H1 (cell line): ENCODE measurements at regions not wholly inside any gene's neighbourhood (a gene's known extent, or its start where the extent isn't known, plus 50 kb on each side); places are given as distances from the start of the nearest gene placed in this dataset.

ENCODE experiments used
- CHD2 ChIP-seq: IDR thresholded peaks from 2 replicates; pipeline ENCODE4 v1.6.1; 2012; ENCODE audit warnings: low read length, improper control_type of control experiment
- EGR1 ChIP-seq: IDR thresholded peaks from 2 replicates; pipeline ENCODE4 v1.6.1; 2011; ENCODE audit warnings: low read depth, low read length, borderline replicate concordance
- EZH2 ChIP-seq: fragments of 200-600 bp; sonication (generic); IDR thresholded peaks from 2 replicates; pipeline ENCODE4 v1.7.1; 2012; ENCODE audit warnings: low read depth, mild to moderate bottlenecking, moderate library complexity, low read length, inconsistent platforms; ENCODE audit not compliant: severe bottlenecking
- KDM5A ChIP-seq: fragments of 200-600 bp; IDR thresholded peaks from 2 replicates; pipeline ENCODE4 v1.7.1; 2012; ENCODE audit warnings: mild to moderate bottlenecking, low read length, inconsistent platforms, mixed read lengths
- POLR2A ChIP-seq, 2 experiments: IDR thresholded peaks; 1 replicate in 1 of 2; 2 replicates in 1 of 2; pipeline ENCODE4 v1.6.1; 2011; ENCODE audit warnings: low read depth in 2 of 2, low read length in 2 of 2, mild to moderate bottlenecking in 2 of 2; ENCODE audit errors: control extremely low read depth in 1 of 2
- POLR2AphosphoS5 ChIP-seq: IDR thresholded peaks from 2 replicates; pipeline ENCODE4 v1.6.1; 2011; ENCODE audit warnings: low read depth, low read length
- RAD21 ChIP-seq, 2 experiments: IDR thresholded peaks in 1 of 2; conservative IDR thresholded peaks in 1 of 2; 2 replicates each; pipeline ENCODE4 v1.6.1; 2011; ENCODE audit warnings: low read depth in 2 of 2, low read length in 2 of 2, improper control_type of control experiment in 1 of 2, inconsistent platforms in 1 of 2, mild to moderate bottlenecking in 1 of 2, moderate library complexity in 1 of 2
- SIN3A ChIP-seq, 2 experiments: IDR thresholded peaks in 1 of 2; conservative IDR thresholded peaks in 1 of 2; 2 replicates each; pipeline ENCODE4 v1.6.1; 2011 to 2012; ENCODE audit warnings: low read length in 2 of 2, improper control_type of control experiment in 1 of 2, low read depth in 1 of 2, mild to moderate bottlenecking in 1 of 2
- SUZ12 ChIP-seq: fragments of 200-600 bp; sonication (generic); IDR thresholded peaks from 2 replicates; pipeline ENCODE4 v1.6.1; 2012; ENCODE audit warnings: mild to moderate bottlenecking, inconsistent platforms, low read length, moderate library complexity, mixed read lengths
- TAF1 ChIP-seq: IDR thresholded peaks from 2 replicates; pipeline ENCODE4 v1.6.1; 2011; ENCODE audit warnings: mild to moderate bottlenecking, low read depth, low read length
- TF ChIP-seq, protein P1 (sequence below), 3 experiments: IDR thresholded peaks; 1 replicate in 2 of 3; 2 replicates in 1 of 3; pipeline versions ENCODE4 v1.5.1 to v1.6.1; 2011; ENCODE audit warnings: low read length in 3 of 3, mild to moderate bottlenecking in 3 of 3, inconsistent platforms in 2 of 3, low read depth in 1 of 3, moderate library complexity in 1 of 3; ENCODE audit not compliant: insufficient read depth in 1 of 3; ENCODE audit errors: control extremely low read depth in 1 of 3
- TF ChIP-seq, protein P2 (sequence below): IDR thresholded peaks from 2 replicates; pipeline ENCODE4 v1.6.1; 2012; ENCODE audit warnings: inconsistent platforms
- TF ChIP-seq, protein P3 (sequence below): IDR thresholded peaks from 2 replicates; pipeline ENCODE4 v1.6.1; 2011; ENCODE audit warnings: low read length, improper control_type of control experiment

DNA sequence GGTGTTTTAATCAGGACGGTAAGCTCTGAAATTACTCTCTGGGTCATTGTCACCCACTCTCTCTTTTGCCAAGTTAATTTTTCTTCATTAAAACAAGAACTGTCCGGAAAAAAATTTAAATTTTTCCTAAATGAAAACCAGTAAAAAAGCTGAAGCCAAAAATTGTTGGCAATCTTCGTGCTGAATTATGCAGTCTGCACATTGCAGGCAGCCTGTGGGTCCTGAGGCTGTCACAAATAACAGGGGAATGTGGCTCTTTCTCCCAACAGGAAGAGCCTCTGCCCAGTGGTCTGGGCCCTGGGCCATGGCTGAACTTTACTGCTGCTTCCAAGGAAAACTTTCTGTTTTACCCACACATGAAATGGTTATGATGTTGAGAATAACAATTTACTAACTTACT is 153.9 kb upstream of the SPAG17 start:
- TF ChIP-seq CHD2 (no peak), EZH2 (no peak), SIN3A (conservative IDR thresholded peaks at IDR 0.05 in 1 of 2, IDR thresholded peaks at IDR 0.05 in 1 of 2; ENCODE audit: low read depth in 1 of 2, low read length in 2 of 2) (no peak), POLR2A (IDR thresholded peaks at IDR 0.05; ENCODE audit: control extremely low read depth in 1 of 2, low read depth in 2 of 2, low read length in 2 of 2) (no peak), TAF1 (no peak), SUZ12 (no peak), KDM5A (no peak), POLR2AphosphoS5 (no peak), EGR1 (no peak), RAD21 (IDR thresholded peaks at IDR 0.05 in 1 of 2, conservative IDR thresholded peaks at IDR 0.05 in 1 of 2; ENCODE audit: low read depth in 2 of 2, low read length in 2 of 2) (no peak)
- TF ChIP-seq, protein P1, sequence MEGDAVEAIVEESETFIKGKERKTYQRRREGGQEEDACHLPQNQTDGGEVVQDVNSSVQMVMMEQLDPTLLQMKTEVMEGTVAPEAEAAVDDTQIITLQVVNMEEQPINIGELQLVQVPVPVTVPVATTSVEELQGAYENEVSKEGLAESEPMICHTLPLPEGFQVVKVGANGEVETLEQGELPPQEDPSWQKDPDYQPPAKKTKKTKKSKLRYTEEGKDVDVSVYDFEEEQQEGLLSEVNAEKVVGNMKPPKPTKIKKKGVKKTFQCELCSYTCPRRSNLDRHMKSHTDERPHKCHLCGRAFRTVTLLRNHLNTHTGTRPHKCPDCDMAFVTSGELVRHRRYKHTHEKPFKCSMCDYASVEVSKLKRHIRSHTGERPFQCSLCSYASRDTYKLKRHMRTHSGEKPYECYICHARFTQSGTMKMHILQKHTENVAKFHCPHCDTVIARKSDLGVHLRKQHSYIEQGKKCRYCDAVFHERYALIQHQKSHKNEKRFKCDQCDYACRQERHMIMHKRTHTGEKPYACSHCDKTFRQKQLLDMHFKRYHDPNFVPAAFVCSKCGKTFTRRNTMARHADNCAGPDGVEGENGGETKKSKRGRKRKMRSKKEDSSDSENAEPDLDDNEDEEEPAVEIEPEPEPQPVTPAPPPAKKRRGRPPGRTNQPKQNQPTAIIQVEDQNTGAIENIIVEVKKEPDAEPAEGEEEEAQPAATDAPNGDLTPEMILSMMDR (IDR thresholded peaks at IDR 0.05; ENCODE audit: control extremely low read depth in 1 of 3, insufficient read depth in 1 of 3, low read depth in 1 of 3, low read length in 3 of 3): no peak
- TF ChIP-seq, protein P2, sequence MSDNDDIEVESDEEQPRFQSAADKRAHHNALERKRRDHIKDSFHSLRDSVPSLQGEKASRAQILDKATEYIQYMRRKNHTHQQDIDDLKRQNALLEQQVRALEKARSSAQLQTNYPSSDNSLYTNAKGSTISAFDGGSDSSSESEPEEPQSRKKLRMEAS: no peak
- TF ChIP-seq, protein P3, sequence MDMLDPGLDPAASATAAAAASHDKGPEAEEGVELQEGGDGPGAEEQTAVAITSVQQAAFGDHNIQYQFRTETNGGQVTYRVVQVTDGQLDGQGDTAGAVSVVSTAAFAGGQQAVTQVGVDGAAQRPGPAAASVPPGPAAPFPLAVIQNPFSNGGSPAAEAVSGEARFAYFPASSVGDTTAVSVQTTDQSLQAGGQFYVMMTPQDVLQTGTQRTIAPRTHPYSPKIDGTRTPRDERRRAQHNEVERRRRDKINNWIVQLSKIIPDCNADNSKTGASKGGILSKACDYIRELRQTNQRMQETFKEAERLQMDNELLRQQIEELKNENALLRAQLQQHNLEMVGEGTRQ: no peak
